Left lung (tissue), 4 donors: ENCODE measurements at regions not wholly inside any gene's neighbourhood (a gene's known extent, or its start where the extent isn't known, plus 50 kb on each side); places are given as distances from the start of the nearest gene placed in this dataset.
A peak's percentile ranks its signal among the peaks of the same experiment; 100 is the strongest.
"Not testable (repeated sequence)": the region's sequence is repeated elsewhere in the genome, so short reads cannot be mapped to it uniquely, and the experiment has no call there.

Experiments used
- ATAC-seq: fragments of 200-7000 bp; cut with Tn5 transposase; one replicate; pipeline ENCODE4 v1.9.1; 2020; ENCODE audit warnings: moderate library complexity
- DNase-seq, 4 donors: peaks; one replicate each; pipeline ENCODE4 v3.0.0-alpha.2; 2013 to 2020
- H3K27ac ChIP-seq, 2 donors: fragments of 200-600 bp; sonication (generic) in 1 of 2; one replicate each; pipeline versions ENCODE4 v1.5.0 to v1.8.0; 2020 to 2021
- H3K27me3 ChIP-seq, 2 donors: fragments of 200-600 bp; sonication (generic) in 1 of 2; one replicate each; pipeline versions ENCODE4 v1.5.0 to v1.8.0; 2020 to 2021
- H3K36me3 ChIP-seq, 2 donors: fragments of 200-600 bp; sonication (generic) in 1 of 2; one replicate each; pipeline versions ENCODE4 v1.5.0 to v1.8.0; 2020 to 2021
- H3K4me1 ChIP-seq, 2 donors: fragments of 200-600 bp; one replicate each; pipeline ENCODE4 v1.8.0; 2021
- H3K4me3 ChIP-seq, 2 donors: fragments of 200-600 bp; sonication (generic) in 1 of 2; one replicate each; pipeline versions ENCODE4 v1.5.0 to v1.8.0; 2020 to 2021; ENCODE audit warnings: mild to moderate bottlenecking in 1 of 2
- H3K9me3 ChIP-seq, 2 donors: fragments of 200-600 bp; sonication (generic) in 1 of 2; one replicate each; pipeline versions ENCODE4 v1.5.0 to v1.8.0; 2020 to 2021
- CTCF ChIP-seq, 2 donors: fragments of 200-600 bp; sonication (generic) in 1 of 2; IDR thresholded peaks; one replicate each; pipeline versions ENCODE4 v1.5.0 to v1.8.0; 2021; ENCODE audit warnings: antibody characterized with exemption in 2 of 2
- intact Hi-C, 2 donors: fragments of 100-400 bp; cut with DNase I; formaldehyde crosslinking; loops; one replicate each; pipeline versions ENCODE4 v1.11.2 to v1.14.2; 2022
- donor health status: DM: no; HTN: yes; CAD: no.
- donor health status: DM: no; HTN: no; CAD: no.

- intact Hi-C loops, result no loop called here
- no peak for ATAC-seq
These were observed 436.1 kb downstream of the CDH10 start for GRCh38 chr5:24208686-24209106.

DNA sequence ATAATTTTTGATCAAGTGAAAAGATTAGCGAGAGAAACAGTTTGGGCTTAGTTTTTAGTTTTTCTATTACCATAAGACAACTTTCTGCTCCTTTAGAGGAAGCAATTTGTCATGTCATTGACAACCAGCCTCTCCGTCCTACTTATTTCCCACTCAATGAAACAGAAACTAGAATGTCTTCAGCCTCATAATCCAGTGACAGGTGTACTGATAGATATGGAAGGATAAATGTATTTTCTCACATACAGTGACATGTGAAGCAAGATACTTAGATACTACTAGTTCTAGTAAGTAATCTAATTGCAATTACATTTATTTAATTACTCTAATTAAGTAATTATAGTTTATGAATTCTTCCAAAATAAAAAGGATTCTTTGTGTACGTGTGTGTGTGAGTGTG, 429.7 kb downstream of the CDH10 start:
- DNase-seq (no peak), ATAC-seq (no peak)
- Histone ChIP-seq H3K36me3 (no peaks in the 10 kb centered on the region), H3K9me3 (peaks cover 0 to 6% of the 10 kb centered on the region in 2 donors), H3K4me3 (no peak overlapping the region), H3K27ac (no peak overlapping the region), H3K27me3 (no peaks in the 10 kb centered on the region), H3K4me1 (no peaks in the 10 kb centered on the region)
- intact Hi-C loops, result no loop called here
- TF ChIP-seq CTCF (IDR thresholded peaks at IDR 0.05), result no peak

More at GRCh38 chr5:24208686-24209106, 436.1 kb downstream of the CDH10 start:
- Histone ChIP-seq H3K27me3 (no peaks in the 10 kb centered on the region), H3K4me1 (no peaks in the 10 kb centered on the region), H3K27ac (no peak overlapping the region), H3K9me3 (peaks cover 0 to 15% of the 10 kb centered on the region in 2 donors), H3K4me3 (no peak overlapping the region), H3K36me3 (no peaks in the 10 kb centered on the region)
- no peak for DNase-seq
- TF ChIP-seq CTCF (IDR thresholded peaks at IDR 0.05), result no peak

DNA sequence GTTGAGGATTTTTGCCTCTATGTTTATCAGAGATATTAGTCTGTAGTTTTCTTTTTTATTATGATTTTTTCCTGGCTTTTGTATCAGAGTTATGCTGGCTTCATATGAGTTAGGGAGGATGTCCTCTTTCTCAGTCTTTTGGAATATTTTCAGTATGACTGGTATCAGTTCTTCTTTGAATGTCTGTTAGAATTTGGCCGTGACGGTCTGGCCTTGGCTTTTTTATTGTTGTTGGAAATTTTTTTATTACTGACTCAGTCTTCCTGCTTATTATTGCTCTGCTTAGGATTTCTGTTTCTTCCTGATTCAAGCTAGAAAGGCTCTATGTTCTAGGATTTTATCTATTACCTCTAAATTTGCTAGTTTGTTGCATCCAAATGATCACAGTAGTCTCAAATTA, 421.9 kb downstream of the CDH10 start:
- H3K4me1 ChIP-seq, result no peaks in the 10 kb centered on the region
- H3K27ac ChIP-seq, result no peak overlapping the region
- DNase-seq, result no peak
- no peaks in the 10 kb centered on the region for H3K27me3 ChIP-seq
- TF ChIP-seq CTCF (IDR thresholded peaks at IDR 0.05), result no peak
- H3K9me3 ChIP-seq, result peaks cover 0 to 26% of the 10 kb centered on the region in 2 donors
- ATAC-seq, result no peak
- no peaks in the 10 kb centered on the region for H3K36me3 ChIP-seq
- intact Hi-C loops, result no loop called here
- no peak overlapping the region for H3K4me3 ChIP-seq

DNA sequence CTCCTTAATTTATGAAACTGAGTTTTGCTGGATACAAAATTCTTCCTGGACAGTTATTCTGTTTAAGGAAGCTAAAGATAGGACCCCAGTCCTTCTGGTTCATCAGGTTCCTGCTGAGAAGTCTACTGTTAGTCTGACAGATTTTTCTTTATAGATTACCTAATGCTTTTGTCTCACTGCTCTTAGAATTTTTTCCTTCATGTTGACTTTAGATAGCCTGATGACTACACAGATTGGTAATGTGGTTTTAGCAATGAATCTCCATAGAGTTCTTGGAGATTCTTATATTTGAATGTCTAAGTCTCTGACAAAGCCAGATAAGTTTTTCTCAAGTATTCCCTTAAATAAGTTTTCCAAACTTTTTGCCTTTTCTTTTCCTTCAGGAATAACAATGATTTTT, 419.7 kb downstream of the CDH10 start:
- H3K4me1 ChIP-seq, result no peaks in the 10 kb centered on the region
- no peak for DNase-seq
- H3K27me3 ChIP-seq, result no peaks in the 10 kb centered on the region
- no peak for TF ChIP-seq CTCF (IDR thresholded peaks at IDR 0.05)
- no peak overlapping the region for H3K4me3 ChIP-seq
- no peak overlapping the region for H3K27ac ChIP-seq
- H3K9me3 ChIP-seq, result peaks cover 0 to 21% of the 10 kb centered on the region in 2 donors
- no peaks in the 10 kb centered on the region for H3K36me3 ChIP-seq
- ATAC-seq, result no peak
- intact Hi-C loops, result no loop called here

DNA sequence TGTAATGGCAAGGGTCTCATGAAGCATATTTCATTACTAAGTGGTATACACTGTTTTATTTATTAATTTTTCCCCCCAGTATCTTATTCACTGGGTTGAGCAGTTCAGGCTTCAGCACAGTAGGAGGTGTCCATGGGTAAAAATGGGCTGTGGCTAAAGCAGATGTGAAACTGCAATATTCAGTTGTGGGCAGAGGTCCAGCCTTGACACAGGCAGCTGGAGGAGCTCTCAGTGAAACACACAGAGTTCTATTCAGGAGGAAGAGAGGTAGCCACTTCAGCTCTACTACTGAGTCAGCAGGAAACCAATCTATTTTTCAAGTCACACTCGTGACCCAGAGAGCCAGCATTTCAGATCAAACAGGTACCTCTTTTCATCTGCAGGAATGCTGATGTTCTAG, 418.3 kb downstream of the CDH10 start:
- no peaks in the 10 kb centered on the region for H3K27me3 ChIP-seq
- TF ChIP-seq CTCF (IDR thresholded peaks at IDR 0.05), result no peak
- ATAC-seq (no peak), DNase-seq (peak in 1 of 4 donors; percentile 3)
- H3K36me3 ChIP-seq, result no peaks in the 10 kb centered on the region
- H3K4me3 ChIP-seq, result no peak overlapping the region
- intact Hi-C loops, result no loop called here
- H3K27ac ChIP-seq, result no peak overlapping the region
- peaks cover 0 to 11% of the 10 kb centered on the region in 2 donors for H3K9me3 ChIP-seq
- no peaks in the 10 kb centered on the region for H3K4me1 ChIP-seq

DNA sequence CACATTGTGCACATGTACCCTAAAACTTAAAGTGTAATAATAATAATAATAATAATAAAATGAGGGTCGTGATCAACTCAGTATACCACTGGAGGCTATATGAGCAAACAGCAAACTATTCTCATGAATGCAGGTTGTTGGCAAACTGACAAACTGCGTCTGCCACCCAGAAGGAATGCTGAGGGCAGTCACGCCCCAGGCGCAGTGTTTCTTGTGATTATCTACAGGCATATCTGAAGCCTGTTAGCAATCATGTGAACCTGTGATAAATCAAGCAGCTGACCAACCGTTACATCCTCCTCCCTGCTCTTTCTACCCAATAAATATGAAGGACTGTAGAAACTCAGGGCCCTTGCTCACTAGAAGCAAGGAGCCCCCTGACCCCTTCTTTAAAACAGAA, 416.9 kb downstream of the CDH10 start:
- DNase-seq, H3K27me3 ChIP-seq, H3K36me3 ChIP-seq, H3K4me1 ChIP-seq, intact Hi-C loops, H3K4me3 ChIP-seq, H3K27ac ChIP-seq, ATAC-seq, H3K9me3 ChIP-seq: not testable (repeated sequence)
